ENCODE measurements at regions not wholly inside any gene's neighbourhood (a gene's known extent, or its start where the extent isn't known, plus 50 kb on each side); places are given as distances from the start of the nearest gene placed in this dataset.

GRCh38 chr3:118478706-118479276 is 555.9 kb downstream of the IGSF11 start:
- TF ChIP-seq EZH2 (IDR thresholded peaks at IDR 0.05; ENCODE audit: insufficient read depth, poor library complexity, severe bottlenecking) (no peak), EZH2phosphoT487 (IDR thresholded peaks at IDR 0.05; ENCODE audit: insufficient read depth, low read depth) (no peak)

Data from GM23248 (cell line).